PFSK-1 (cell line): ENCODE measurements at regions not wholly inside any gene's neighbourhood (a gene's known extent, or its start where the extent isn't known, plus 50 kb on each side); places are given as distances from the start of the nearest gene placed in this dataset.

Source experiments
- FOXP2 ChIP-seq: optimal IDR thresholded peaks from 2 replicates; pipeline ENCODE3; 2011; ENCODE audit warnings: borderline replicate concordance, control low read depth, inconsistent platforms; ENCODE audit not compliant: insufficient read depth; ENCODE audit errors: extremely low read length, extremely low read depth
- POLR2AphosphoS5 ChIP-seq: IDR thresholded peaks from 2 replicates; pipeline ENCODE4 v1.6.1; 2012; ENCODE audit warnings: low read depth, mild to moderate bottlenecking, control low read depth, low read length, moderate library complexity
- SIN3A ChIP-seq: IDR thresholded peaks from 2 replicates; pipeline ENCODE4 v1.6.1; 2012; ENCODE audit warnings: mild to moderate bottlenecking, low read length, moderate library complexity, borderline replicate concordance; ENCODE audit not compliant: insufficient read depth
- TAF1 ChIP-seq: IDR thresholded peaks from 2 replicates; pipeline ENCODE4 v1.6.1; 2012; ENCODE audit warnings: low read length, control low read depth, borderline replicate concordance; ENCODE audit not compliant: insufficient read depth

DNA sequence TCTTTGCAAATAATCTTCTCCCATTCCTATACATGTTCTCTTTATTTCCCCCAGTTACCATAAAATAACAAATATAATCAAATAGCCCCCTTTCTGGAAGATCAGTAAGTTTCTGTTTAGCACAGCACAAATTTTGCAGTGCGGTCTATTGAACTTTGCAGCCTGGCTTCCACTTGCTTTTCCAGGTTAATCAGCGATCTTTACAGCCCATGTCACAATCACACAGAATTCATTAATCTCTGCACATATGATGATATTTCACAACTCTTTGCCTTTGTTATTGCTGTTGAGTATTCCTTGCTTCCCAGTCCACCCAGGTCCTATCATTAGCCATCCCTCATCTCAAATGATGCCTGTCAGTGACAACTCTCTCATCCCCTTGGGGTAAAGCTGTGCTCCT is 2358.0 kb downstream of the PCDH7 start:
- TF ChIP-seq POLR2AphosphoS5 (no peak), FOXP2 (no peak), TAF1 (no peak), SIN3A (no peak)
